Urothelium cell line (cell line): ENCODE measurements at regions not wholly inside any gene's neighbourhood (a gene's known extent, or its start where the extent isn't known, plus 50 kb on each side); places are given as distances from the start of the nearest gene placed in this dataset.
"Not testable (repeated sequence)": the region's sequence is repeated elsewhere in the genome, so short reads cannot be mapped to it uniquely, and the experiment has no call there.

Experiments
- DNase-seq: peaks from one replicate; pipeline ENCODE4 v3.0.0; 2011; ENCODE audit warnings: low spot score, mixed read lengths
- FAIRE-seq: peaks from 2 replicates; lab custom pipeline; 2011; peaks lifted over from hg19 to GRCh38; lab: Jason Lieb, UNC

DNA sequence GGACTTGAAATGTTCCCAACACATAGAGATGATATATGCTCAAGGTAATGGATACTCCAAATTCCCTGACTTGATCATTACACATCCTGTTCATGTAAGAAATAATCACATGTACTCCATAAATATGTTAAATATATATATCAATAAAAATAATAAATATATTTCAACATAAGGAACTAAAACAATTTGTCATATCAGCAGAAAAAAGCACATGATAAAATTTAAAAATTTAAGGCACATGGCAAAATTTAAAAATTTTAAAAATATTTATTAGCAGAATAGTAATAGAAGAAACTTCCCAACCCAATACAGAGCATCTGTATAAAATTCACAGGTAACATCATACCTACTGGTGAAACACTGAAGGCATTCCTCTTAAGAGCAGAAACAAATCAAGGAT, 109.6 kb upstream of the KYNU start:
- no peak for FAIRE-seq

DNA sequence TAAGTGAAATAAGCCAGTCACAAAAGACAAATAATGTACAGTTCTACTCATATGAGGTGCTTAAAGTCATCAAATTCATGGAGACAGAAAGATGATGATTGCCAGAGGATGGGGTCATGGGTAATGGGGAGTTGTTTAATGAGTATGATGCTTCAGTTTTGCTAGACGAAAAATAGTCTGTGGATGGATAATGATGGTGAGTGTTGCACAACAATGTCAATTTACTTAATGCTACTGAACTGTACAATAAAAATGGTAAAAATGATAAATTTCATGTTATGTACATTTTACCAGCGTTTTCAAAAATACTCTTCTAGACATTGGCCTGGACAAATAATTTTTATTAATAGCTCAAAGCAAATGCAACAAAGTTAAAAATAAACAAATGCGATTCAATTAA, 118.5 kb upstream of the KYNU start:
- no peak for FAIRE-seq
- DNase-seq: no peak

More for the DNA sequence above, 109.6 kb upstream of the KYNU start:
- no peak for DNase-seq

DNA sequence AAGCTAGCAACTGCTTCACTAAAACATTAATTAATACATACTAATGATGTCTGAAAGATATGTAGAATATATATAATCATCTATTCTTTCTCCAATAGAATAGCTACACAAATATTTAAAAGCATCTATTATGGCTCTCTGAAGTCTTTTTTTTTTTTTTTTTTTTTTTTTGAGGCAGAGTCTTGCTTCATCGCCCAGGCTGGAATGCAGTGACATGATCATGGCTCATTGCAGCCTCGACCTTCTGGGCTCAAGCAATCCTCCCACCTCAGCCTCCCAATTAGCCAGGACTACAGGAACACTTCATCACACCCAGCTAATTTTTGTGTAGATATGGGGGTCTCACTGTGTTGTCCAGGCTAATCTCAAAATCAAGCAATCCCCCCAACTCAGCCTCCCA, 120.4 kb upstream of the KYNU start:
- FAIRE-seq (no peak), DNase-seq (no peak)

DNA sequence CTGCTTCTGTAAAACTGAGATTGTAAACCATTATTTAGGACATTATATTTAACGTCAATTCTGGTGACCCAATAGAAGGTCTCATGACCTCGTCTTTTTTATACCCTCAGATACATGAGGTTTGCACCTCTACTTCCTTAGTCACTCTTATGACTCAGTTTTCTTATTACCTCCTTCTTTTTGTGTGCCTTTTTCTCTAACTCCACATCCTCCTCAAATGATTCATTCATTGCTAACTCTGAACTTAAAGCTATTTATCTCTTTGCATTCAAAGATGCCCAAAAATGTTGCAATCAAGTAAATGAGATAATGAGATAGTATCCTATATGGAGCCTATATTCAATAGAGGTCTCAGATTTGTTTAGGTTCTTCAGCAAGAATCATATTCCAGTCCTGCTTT, 121.0 kb upstream of the KYNU start:
- FAIRE-seq (no peak), DNase-seq (no peak)

DNA sequence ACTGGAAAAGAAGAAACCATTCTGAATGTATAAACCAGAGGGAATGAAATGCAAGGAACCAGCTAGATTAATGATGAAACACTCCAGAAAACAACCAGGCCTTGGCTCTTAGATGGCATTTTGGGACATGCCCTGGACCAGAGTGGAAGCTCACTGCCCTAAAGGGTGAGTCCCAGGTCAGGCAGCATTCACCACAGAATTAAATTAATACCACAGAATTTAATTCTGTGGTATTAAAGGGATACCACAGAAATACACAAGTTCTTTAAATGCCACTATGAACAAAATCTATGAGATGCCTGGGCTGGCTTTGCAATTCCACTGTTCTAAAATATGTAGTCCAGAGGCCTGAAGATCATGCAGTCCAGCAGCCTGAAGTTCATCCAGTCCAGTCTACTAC, 122.3 kb upstream of the KYNU start:
- DNase-seq (no peak), FAIRE-seq (no peak)

DNA sequence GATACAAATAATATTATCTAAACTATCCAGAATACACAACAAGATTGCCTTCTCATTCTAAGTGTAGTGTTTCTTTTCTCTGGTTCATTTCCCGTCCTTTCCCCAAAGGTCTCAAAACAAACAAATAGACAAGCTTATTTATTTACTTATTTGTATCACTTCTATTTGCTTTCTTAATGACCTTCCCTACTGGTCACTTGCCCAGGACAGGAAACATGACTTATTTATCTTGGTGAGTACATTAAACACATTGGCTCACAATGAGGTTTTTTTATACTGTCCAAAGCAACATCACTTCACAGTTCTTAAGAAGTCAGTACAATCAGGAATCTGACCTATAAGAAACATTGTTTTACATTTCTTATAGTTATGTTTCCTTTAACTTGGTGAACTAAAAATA, 123.3 kb upstream of the KYNU start:
- DNase-seq (no peak), FAIRE-seq (no peak)

DNA sequence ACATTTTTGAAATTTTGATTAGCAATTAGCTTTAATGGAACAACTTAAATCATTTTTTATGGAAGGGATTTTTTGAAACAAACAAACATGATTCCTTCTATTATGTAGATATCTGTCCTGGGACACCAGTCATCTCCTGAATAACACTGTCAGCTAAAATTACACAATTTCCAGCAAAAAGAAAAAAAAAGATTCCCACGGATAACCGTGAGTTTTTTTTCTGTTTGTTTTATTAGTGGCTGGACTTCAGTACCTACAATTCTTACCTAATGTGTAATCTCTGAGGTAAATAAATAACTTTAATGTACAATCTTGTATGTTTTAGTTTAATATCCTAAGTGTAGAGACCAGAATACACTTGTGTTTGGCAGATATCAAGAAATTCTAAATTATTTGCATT, 126.6 kb upstream of the KYNU start:
- FAIRE-seq: no peak
- no peak for DNase-seq

DNA sequence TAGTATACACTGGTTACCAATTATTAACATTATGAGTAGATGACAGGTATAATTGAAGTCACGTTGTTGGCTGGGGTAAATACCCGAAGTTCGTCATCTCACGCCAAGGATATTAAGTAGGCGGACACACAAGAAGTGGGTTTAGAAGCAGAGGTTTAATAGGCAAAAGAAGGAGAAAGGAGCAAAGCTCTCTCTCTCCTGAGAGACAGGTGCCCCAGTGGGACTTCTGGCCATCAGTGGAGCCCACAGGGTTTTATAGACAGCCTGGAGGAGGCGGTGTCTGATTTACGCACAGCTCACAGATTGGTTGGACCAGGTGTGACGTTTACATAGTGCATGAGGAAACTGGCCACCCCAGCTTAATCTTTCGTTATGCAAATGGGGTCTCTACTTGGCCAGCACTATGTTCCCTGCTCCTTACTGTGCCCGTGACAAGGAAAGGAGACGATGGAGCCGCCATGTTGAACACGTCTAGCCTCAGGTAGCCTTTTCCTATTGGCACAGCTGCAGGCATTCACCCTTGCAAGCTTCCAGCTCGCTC, 128.8 kb upstream of the KYNU start:
- FAIRE-seq: no peak
- no peak for DNase-seq

DNA sequence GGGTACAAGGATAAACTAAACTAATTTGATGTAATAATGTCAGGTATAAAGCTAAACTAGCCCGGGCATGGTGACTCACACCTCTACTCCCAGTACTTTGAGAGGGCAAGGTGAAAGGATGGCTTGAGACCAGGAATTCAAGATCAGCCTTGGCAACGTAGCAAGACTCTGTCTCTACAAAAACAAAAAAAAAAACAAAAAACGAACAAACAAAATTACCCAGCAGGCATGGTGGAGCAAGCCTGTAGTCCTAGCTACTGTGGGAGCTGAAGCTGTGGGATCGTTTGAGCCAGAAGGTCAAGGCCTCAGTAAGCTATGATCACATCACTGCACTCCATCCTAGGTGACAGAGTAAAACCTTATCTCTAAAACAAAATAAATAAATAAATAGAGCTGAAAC, 131.8 kb upstream of the KYNU start:
- no peak for FAIRE-seq
- DNase-seq: no peak

DNA sequence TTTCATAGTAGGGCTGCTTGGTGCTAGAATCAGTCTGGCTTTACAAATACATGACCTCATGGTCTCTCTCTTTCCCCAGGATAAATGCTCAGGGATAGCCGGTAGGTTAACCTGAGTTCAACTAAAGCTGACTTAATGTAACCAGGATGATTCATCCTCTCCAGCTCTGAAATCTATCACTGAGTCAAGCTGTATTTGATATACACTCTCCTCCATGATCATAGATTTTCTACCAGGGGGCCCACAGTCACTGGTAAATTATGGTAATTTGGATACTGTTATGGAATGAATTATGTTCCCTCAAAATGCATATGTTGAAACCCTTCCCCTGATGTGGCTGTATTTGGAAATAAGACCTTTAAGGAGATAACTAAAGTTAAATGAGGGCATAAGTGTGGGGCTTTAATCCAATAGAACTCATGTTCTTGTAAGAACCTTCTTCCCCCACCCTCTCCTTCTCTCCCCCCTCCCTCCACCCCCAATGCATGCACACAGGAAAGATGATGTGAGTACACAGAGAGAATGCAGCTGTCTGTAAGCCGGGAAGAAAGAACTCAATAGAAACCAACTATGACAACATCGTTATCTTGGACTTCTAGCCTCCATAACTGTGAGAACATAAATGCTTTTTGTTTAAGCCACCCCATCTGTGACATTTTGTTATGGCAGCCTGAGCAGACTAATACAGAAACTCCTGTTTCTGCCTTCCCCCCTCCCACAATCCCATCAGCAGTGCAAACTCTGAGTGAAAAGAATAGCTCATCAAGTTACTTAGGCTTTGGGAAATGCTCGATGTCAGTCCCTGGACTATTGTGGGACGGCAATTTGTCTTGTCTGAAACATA, 134.9 kb upstream of the KYNU start:
- DNase-seq (peak; percentile 9), FAIRE-seq (no peak)

DNA sequence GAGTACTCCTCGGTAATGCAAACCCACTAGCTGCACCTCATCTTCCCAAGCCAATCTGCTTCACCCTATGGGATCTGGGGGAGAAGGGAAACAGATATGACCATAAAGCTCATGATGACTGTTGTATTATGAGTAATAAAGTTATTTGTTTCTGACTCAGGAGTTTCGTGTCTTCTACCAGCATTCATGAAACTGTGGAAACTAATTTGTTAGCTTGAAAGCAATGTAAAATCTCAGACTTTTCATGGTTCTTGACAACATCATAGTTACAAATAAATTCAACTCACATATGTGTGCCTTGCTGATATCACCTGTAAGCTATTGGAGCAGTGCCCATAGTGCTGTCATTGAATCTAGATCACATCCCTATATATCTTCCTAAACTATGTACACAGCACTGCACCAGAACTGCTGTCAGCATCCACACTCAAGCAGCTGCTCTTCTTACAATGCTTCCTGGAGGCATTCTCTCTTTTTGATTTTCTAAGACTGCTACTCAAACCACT, 135.6 kb upstream of the KYNU start:
- FAIRE-seq (no peak), DNase-seq (no peak)

DNA sequence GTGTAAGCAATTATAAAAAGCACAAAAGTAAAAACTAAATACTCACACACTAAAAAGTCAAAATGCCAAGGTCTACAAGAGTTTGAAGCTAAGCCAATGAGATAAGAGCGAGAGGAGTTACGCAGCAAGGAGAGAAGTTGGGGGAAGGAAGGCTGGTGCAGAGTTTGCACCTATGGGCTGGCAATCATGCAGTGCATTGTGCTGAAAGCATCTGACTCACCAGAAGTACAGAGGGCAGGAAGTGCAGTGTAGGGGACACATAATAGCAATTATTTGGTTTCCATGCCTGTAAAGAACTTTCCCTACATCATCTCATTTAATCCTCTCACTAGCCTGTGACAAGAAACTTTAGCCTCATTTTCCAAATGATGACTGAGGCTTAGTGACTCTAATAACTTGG, 142.7 kb upstream of the KYNU start:
- no peak for DNase-seq
- no peak for FAIRE-seq

DNA sequence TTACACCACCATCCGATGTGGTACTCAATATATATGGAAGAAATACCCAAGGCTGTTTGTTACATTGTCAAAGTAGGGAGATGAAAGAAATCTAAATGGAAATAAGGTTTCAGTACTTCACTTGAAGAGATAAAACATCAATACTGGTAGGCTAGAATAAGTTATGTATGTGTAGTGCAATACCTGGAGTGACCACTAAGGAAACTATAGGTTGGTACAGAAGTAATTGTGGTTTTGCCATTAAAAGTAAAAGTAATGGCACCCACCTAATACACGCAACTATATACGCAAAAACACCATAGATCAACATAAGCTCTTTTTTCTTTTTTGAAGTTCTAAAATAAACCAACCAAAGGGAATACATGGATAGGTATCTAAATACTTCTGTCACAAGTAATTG, 143.2 kb upstream of the KYNU start:
- no peak for FAIRE-seq

DNA sequence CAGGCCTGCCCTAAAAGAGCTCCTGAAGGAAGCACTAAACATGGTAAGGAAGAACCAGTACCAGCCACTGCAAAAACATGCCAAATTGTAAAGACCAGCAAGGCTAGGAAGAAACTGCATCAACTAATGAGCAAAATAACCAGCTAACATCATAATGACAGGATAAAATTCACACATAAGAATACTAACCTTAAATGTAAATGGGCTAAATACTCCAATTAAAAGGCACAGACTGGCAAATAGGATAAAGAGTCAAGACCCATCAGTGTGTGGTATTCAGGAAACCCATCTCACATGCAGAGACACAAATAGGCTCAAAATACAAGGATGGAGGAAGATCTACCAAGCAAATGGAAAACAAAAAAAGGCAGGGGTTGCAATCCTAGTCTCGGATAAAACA, 147.7 kb upstream of the KYNU start:
- DNase-seq, FAIRE-seq: not testable (repeated sequence)

More for the DNA sequence above, 143.2 kb upstream of the KYNU start:
- DNase-seq: no peak

DNA sequence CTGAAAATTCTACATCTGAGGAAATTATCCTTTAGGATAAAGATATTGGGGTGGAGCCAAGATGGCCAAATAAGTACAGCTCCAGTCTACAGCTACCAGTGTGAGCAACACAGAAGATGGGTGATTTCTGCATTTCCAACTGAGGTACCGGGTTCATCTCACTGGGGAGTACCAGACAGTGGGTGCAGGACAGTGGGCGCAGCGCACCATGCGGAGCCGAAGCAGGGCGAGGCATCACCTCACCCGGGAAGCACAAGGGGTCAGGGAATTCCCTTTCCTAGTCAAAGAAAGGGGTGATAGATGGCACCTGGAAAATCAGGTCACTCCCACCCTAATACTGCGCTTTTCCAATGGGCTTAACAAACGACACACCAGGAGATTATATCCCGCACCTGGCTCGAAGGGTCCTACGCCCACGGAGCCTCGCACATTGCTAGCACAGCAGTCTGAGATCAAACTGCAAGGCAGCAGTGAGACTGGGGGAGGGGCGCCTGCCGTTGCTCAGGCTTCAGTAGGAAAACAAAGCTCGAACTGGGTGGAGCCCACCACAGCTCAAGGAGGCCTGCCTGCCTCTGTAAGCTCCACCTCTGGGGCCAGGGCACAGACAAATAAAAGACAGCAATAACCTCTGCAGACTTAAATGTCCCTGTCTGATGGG, 149.5 kb upstream of the KYNU start:
- DNase-seq, FAIRE-seq: not testable (repeated sequence)

DNA sequence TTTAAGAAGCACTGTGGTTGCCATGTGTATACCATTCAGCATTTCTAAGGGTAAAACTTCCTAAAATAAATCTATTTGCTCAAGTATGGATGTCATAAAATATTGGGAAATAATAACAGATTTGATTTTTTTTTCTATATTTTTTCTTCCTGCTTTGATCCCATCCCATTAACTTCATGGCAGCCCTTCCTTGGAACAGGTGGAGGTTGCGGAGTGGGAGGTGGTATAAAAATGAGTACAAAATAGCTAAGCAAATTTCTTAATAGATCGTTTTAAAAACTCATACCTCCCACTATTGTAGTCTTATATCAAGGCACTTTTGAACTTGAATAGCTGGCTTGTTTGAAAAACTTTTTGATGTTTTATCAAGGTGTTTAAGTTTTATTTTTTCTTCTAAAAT, 152.1 kb upstream of the KYNU start:
- no peak for FAIRE-seq
- no peak for DNase-seq

DNA sequence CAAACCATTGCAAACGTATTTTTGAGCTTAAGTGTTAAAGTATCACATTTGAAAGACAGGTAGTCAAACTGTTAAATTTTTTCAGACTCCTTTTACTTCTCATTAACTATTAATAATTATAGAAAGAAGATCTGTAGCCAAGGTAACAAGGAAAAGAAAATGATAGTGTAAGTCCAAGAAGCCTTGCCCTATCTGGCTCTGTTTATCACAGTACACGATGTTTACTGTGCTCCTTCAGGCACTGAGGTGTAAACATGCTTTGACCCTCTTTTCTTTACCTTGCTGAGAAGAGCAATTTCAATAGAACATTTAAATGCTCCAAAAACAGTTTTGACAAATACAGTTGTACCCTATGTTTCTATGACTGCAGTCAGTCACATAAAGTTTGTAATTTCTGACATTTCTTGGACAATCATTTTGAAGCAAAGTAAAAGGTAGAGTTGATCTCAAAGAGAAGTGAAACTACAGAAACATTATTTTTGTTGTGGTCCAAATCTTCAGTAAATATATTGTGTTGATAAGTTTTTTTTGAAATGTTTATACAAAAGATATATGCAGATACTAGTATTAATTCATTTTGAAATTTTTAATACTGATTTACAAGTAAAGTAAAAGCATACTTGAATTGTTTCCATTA, 152.6 kb upstream of the KYNU start:
- no peak for DNase-seq
- FAIRE-seq: no peak

DNA sequence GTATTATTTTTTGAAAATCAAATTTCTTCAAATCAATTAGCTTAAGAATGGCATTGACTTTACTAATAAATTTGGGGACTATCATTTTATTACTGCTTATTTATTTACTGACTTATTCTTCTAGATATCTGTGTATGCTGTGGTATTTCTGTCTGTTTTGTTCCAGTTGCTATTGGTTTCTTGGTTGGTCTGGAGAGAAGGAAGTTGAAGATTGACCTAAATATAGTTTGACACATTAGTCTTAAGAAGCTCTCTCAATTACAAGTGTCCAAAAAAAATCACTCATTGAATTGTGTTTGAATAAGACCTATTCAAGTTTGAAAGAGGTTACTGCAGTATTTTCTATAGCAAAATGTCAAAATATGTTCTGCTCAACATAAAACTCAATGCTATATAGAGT, 153.3 kb upstream of the KYNU start:
- DNase-seq: no peak
- FAIRE-seq: no peak

DNA sequence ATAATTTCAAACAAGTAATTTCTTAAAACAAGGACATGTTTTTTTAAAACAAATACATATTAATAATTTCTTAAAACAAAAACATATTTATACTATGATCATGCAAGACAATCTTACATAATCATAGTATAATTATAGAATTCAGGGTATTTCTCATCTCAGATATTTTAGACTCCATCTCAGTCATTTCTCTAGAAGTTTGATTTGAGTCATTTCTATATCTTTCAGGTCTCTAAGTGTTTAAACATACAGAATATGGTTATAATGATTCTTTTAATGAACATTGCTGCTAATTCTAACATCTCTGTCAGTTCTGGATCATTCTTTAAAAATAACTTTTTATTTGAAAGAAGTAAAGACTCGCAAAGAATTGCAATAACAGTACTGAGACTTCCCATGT, 154.2 kb upstream of the KYNU start:
- DNase-seq (no peak), FAIRE-seq (no peak)

DNA sequence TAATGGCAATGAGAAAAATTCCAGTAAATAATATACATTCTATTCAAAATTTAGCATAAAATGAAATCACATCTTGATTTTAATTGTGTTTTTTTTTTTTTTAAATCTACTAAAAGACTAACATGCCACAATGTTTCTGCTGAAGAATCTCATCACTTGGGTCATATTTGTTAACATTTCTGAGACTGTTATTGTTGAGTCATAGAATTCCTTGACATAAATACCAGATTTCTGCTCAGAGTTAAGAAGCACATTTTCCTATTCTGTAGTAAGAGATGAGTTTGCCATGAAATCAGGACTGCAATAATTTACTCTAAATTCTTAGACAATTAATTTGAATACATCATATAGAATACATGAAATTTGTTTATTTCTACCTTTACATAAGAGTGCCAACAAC, 154.9 kb upstream of the KYNU start:
- no peak for FAIRE-seq
- no peak for DNase-seq

DNA sequence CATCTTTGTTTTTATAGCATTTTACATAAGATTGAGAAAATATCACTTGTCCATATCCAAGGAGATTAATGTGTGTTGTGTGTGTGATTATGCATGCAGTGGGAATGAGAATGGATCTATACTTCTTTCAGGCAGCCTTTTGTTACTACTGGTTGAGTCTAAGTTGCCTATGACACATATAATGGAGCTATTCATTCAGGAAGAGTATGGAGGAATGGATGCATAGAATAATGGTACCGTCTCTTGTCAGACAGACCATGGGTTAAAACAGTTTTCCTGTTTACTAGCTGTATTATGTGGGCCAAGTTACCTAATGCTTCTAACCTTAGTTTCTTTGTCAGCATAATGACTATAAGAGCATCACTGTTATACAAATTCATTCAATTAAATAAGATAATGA, 155.4 kb upstream of the KYNU start:
- no peak for FAIRE-seq
- DNase-seq: no peak

DNA sequence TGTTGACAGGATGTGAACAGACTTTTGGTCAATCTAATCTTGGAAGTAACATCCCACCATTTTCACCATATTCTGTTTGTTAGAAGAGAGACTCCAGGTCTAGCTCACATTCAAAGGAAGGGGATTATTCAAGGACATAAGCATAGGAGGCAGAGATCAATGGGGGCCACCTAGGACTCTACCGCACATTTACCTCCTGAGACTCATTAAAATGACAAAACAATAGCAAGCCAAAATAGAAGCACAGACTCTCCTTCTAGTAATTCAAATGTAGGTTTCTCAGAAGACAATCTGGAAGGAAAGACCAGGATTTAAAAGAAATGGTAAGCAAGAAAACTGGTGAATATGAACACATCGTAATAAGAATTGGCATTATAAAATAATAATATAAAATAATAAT, 156.4 kb upstream of the KYNU start:
- DNase-seq (no peak), FAIRE-seq (no peak)
